ENCODE measurements at regions not wholly inside any gene's neighbourhood (a gene's known extent, or its start where the extent isn't known, plus 50 kb on each side); places are given as distances from the start of the nearest gene placed in this dataset.

DNA sequence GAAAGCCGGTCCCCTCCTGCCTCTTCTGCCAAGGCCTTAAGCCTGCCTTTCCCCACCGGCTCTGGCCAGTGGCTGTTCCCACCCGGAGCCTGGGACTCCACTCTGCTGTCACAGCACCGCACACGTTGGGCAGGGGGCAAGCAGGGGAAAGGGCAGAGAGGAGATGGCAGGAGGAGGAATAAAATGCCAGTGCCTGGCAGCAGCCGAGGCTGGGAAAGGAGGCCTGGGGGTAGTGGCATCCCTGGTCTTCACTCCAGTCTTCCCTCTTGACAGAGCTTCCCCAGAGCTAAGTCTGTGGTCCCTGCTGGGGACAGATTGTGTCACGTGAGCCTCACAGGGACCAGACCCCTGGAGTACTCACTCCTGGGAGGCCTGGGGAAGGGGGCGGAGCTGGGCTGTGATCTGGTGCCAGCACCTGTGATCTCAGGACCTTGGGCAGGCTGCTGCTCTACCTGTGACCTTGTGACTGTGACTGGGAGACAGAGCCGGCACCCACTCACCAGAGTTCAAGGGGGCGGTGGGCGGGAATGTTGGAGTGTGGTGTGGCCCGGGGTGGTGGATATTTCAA, 97.2 kb upstream of the GSE1 start (continued):
- no peak for TF ChIP-seq ZBTB25 (CRISPR knock-in tag; IDR thresholded peaks at IDR 0.05)
- TF ChIP-seq ZNF597 (CRISPR knock-in tag; IDR thresholded peaks at IDR 0.05) = no peak
- no peak; the same call in 1 of the 2 replicates for TF ChIP-seq BRD4 (CRISPR knock-in tag; IDR thresholded peaks at IDR 0.05)
- no peak for TF ChIP-seq GLI4 (CRISPR knock-in tag; IDR thresholded peaks at IDR 0.05; ENCODE audit: borderline replicate concordance)
- TF ChIP-seq ZFP36L1 (CRISPR knock-in tag; IDR thresholded peaks at IDR 0.05) = no peak
- TF ChIP-seq MIXL1 (CRISPR knock-in tag; IDR thresholded peaks at IDR 0.05) = no peak
- peak; percentile 84 for TF ChIP-seq FOXP4 (CRISPR knock-in tag; IDR thresholded peaks at IDR 0.05)
- no peak for TF ChIP-seq CERS6 (CRISPR knock-in tag; IDR thresholded peaks at IDR 0.05)
- TF ChIP-seq PPARG (CRISPR knock-in tag; conservative IDR thresholded peaks at IDR 0.05) = peak; percentile 83
- TF ChIP-seq HDAC2 (CRISPR knock-in tag; IDR thresholded peaks at IDR 0.05) = peak; percentile 92
- no peak for TF ChIP-seq KLF11 (CRISPR knock-in tag; IDR thresholded peaks at IDR 0.05)
- TF ChIP-seq, protein P1, sequence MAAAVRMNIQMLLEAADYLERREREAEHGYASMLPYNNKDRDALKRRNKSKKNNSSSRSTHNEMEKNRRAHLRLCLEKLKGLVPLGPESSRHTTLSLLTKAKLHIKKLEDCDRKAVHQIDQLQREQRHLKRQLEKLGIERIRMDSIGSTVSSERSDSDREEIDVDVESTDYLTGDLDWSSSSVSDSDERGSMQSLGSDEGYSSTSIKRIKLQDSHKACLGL (CRISPR knock-in tag; IDR thresholded peaks at IDR 0.05) = no peak; the same call in 1 of the 2 replicates
- TF ChIP-seq GATAD1 (CRISPR knock-in tag; IDR thresholded peaks at IDR 0.05) = no peak; the same call in 1 of the 2 replicates
- TF ChIP-seq CREBL2 (CRISPR knock-in tag; IDR thresholded peaks at IDR 0.05; ENCODE audit: borderline replicate concordance) = no peak
- TF ChIP-seq DRAP1 (CRISPR knock-in tag; IDR thresholded peaks at IDR 0.05) = peak; percentile 68; the same call in 1 of the 2 replicates
- no peak for TF ChIP-seq TERF1 (CRISPR knock-in tag; IDR thresholded peaks at IDR 0.05)
- no peak for TF ChIP-seq ZMYM4 (CRISPR knock-in tag; IDR thresholded peaks at IDR 0.05)
- no peak; a peak in 1 of 4 replicates for TF ChIP-seq HMGXB4 (CRISPR knock-in tag; IDR thresholded peaks at IDR 0.05; ENCODE audit: borderline replicate concordance in 1 of 2, low read depth in 1 of 2)
- TF ChIP-seq, protein P2, sequence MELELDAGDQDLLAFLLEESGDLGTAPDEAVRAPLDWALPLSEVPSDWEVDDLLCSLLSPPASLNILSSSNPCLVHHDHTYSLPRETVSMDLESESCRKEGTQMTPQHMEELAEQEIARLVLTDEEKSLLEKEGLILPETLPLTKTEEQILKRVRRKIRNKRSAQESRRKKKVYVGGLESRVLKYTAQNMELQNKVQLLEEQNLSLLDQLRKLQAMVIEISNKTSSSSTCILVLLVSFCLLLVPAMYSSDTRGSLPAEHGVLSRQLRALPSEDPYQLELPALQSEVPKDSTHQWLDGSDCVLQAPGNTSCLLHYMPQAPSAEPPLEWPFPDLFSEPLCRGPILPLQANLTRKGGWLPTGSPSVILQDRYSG (CRISPR knock-in tag; IDR thresholded peaks at IDR 0.05) = no peak
